ENCODE measurements at regions not wholly inside any gene's neighbourhood (a gene's known extent, or its start where the extent isn't known, plus 50 kb on each side); places are given as distances from the start of the nearest gene placed in this dataset.
"Not testable (repeated sequence)": the region's sequence is repeated elsewhere in the genome, so short reads cannot be mapped to it uniquely, and the experiment has no call there.

- TF ChIP-seq CTCF (conservative IDR thresholded peaks at IDR 0.05 in 1 of 2, IDR thresholded peaks at IDR 0.05 in 1 of 2; ENCODE audit: extremely low read depth in 1 of 2, insufficient read depth in 1 of 2, low read depth in 1 of 2, low read length in 2 of 2); EZH2 (IDR thresholded peaks at IDR 0.05; ENCODE audit: borderline replicate concordance, low read length): not testable (repeated sequence)
These were observed 89.3 kb downstream of the ZIC4 start for GRCh38 chr3:147317080-147317479.
